SK-N-SH (cell line): ENCODE measurements at regions not wholly inside any gene's neighbourhood (a gene's known extent, or its start where the extent isn't known, plus 50 kb on each side); places are given as distances from the start of the nearest gene placed in this dataset.

Source experiments
- CTCF ChIA-PET: fragments of 300-600, 350-600 bp; formaldehyde crosslinking; extraction: SDS; loops from one replicate; lab custom pipeline; 2021; lab: Yijun Ruan, JAX
- POLR2A ChIA-PET: fragments of 350-600 bp; sonication (Branson Sonifier 250); formaldehyde crosslinking; extraction: SDS; loops from one replicate; lab custom pipeline; 2020; ENCODE audit warnings: antibody characterized with exemption, inconsistent platforms; lab: Yijun Ruan, JAX
- DNase-seq: peaks from one replicate; pipeline ENCODE4 v3.0.0; 2012
- H2AFZ ChIP-seq: fragments of 200-600 bp; sonication (generic); 2 replicates; pipeline ENCODE4 v1.8.1; 2016; ENCODE audit warnings: antibody characterized with exemption, mild to moderate bottlenecking, low read depth
- H3F3A ChIP-seq: fragments of 200-600 bp; sonication (generic); replicated peaks from 2 replicates; pipeline ENCODE3; 2016; ENCODE audit warnings: antibody characterized with exemption, mild to moderate bottlenecking; ENCODE audit not compliant: insufficient read depth
- H3K27ac ChIP-seq, 2 experiments: fragments of 200-500 bp in 1 of 2; fragments of 200-600 bp in 1 of 2; sonication (Bioruptor generic) in 1 of 2; sonication (generic), shearing (Covaris generic) in 1 of 2; 2 replicates each; pipeline versions ENCODE4 v1.5.1 to v1.6.1; 2014 to 2016; ENCODE audit warnings: low read depth in 2 of 2, inconsistent platforms in 1 of 2, low read length in 1 of 2, mild to moderate bottlenecking in 1 of 2, mixed read lengths in 1 of 2
- H3K27me3 ChIP-seq: fragments of 200-600 bp; sonication (generic), shearing (Covaris generic); 2 replicates; pipeline ENCODE4 v1.6.1; 2016; ENCODE audit warnings: mixed run types; ENCODE audit not compliant: insufficient read depth
- H3K36me3 ChIP-seq, 2 experiments: fragments of 200-500 bp in 1 of 2; fragments of 200-600 bp in 1 of 2; sonication (Bioruptor generic) in 1 of 2; sonication (generic) in 1 of 2; replicated peaks in 1 of 2; 2 replicates each; pipeline versions ENCODE3 to v1.5.1; 2014 to 2016; ENCODE audit warnings: low read length in 1 of 2, mild to moderate bottlenecking in 1 of 2; ENCODE audit not compliant: insufficient read depth in 2 of 2, control insufficient read depth in 1 of 2
- H3K4me1 ChIP-seq, 2 experiments: fragments of 200-500 bp in 1 of 2; fragments of 200-600 bp in 1 of 2; sonication (Bioruptor generic) in 1 of 2; sonication (generic), shearing (Covaris generic) in 1 of 2; 2 replicates each; pipeline versions ENCODE4 v1.5.1 to v1.6.1; 2014 to 2016; ENCODE audit warnings: low read depth in 1 of 2, low read length in 1 of 2, mixed run types in 1 of 2; ENCODE audit not compliant: insufficient read depth in 2 of 2, control insufficient read depth in 1 of 2
- H3K4me2 ChIP-seq: fragments of 200-600 bp; sonication (generic), shearing (Covaris generic); 2 replicates; pipeline ENCODE4 v1.6.1; 2017; ENCODE audit warnings: mixed run types
- H3K4me3 ChIP-seq, 2 experiments: fragments of 200-500 bp in 1 of 2; fragments of 200-600 bp in 1 of 2; sonication (Bioruptor generic) in 1 of 2; sonication (generic), shearing (Covaris generic) in 1 of 2; 2 replicates each; pipeline versions ENCODE4 v1.5.1 to v1.8.1; 2014 to 2016; ENCODE audit warnings: low read depth in 2 of 2, inconsistent platforms in 1 of 2, low read length in 1 of 2, mild to moderate bottlenecking in 1 of 2, mixed read lengths in 1 of 2, moderate library complexity in 1 of 2
- H3K79me2 ChIP-seq: fragments of 200-600 bp; sonication (generic); 2 replicates; pipeline ENCODE4 v1.8.1; 2017; ENCODE audit warnings: mild to moderate bottlenecking; ENCODE audit not compliant: insufficient read depth
- H3K9ac ChIP-seq: fragments of 200-600 bp; sonication (generic); 2 replicates; pipeline ENCODE4 v1.6.1; 2017; ENCODE audit warnings: mixed run types
- H3K9me2 ChIP-seq: fragments of 200-600 bp; sonication (generic); 2 replicates; pipeline ENCODE4 v1.6.1; 2017; ENCODE audit warnings: mixed run types
- H3K9me3 ChIP-seq: fragments of 200-600 bp; sonication (generic); 2 replicates; pipeline ENCODE4 v1.6.1; 2017; ENCODE audit warnings: mixed run types, mild to moderate bottlenecking, moderate library complexity
- H4K20me1 ChIP-seq: fragments of 200-600 bp; sonication (generic); 2 replicates; pipeline ENCODE4 v1.6.1; 2017; ENCODE audit warnings: mild to moderate bottlenecking, mixed run types; ENCODE audit not compliant: insufficient read depth
- CHD2 ChIP-seq: fragments of 150-350 bp; IDR thresholded peaks from 2 replicates; pipeline ENCODE4 v1.6.1; 2018; ENCODE audit warnings: low read length; ENCODE audit not compliant: partially characterized antibody
- ELF1 ChIP-seq: IDR thresholded peaks from 2 replicates; pipeline ENCODE4 v1.4.0; 2012
- EP300 ChIP-seq, 2 experiments: IDR thresholded peaks; 2 replicates each; pipeline versions ENCODE4 v1.4.0 to v1.6.1; 2012; ENCODE audit warnings: borderline replicate concordance in 1 of 2, low read depth in 1 of 2, low read length in 1 of 2
- EZH2phosphoT487 ChIP-seq: fragments of 200-600 bp; sonication (generic); IDR thresholded peaks from 2 replicates; pipeline ENCODE4 v1.6.1; 2017; ENCODE audit warnings: low read depth, mixed run types, mild to moderate bottlenecking, antibody characterized with exemption, moderate library complexity, borderline replicate concordance
- FOSL2 ChIP-seq: IDR thresholded peaks from 2 replicates; pipeline ENCODE4 v1.4.0; 2012; ENCODE audit warnings: low read depth, mild to moderate bottlenecking, moderate library complexity, borderline replicate concordance
- GABPA ChIP-seq: IDR thresholded peaks from 2 replicates; pipeline ENCODE4 v1.4.0; 2012; ENCODE audit warnings: low read depth, mild to moderate bottlenecking
- MXI1 ChIP-seq: IDR thresholded peaks from 2 replicates; pipeline ENCODE4 v1.6.1; 2012; ENCODE audit warnings: mild to moderate bottlenecking, low read depth, low read length, improper control_type of control experiment
- NFIC ChIP-seq: IDR thresholded peaks from 2 replicates; pipeline ENCODE4 v1.4.0; 2012; ENCODE audit warnings: borderline replicate concordance
- NRF1 ChIP-seq: IDR thresholded peaks from 2 replicates; pipeline ENCODE4 v1.6.1; 2012; ENCODE audit warnings: low read depth, mild to moderate bottlenecking, low read length
- POLR2AphosphoS5 ChIP-seq: IDR thresholded peaks from 2 replicates; pipeline ENCODE4 v1.6.1; 2012; ENCODE audit warnings: low read depth, low read length
- RAD21 ChIP-seq: IDR thresholded peaks from 2 replicates; pipeline ENCODE4 v1.6.1; 2012; ENCODE audit warnings: mild to moderate bottlenecking, low read length
- RFX5 ChIP-seq: IDR thresholded peaks from 2 replicates; pipeline ENCODE4 v1.6.1; 2012; ENCODE audit warnings: mild to moderate bottlenecking, improper control_type of control experiment, low read length
- SMC3 ChIP-seq: IDR thresholded peaks from 2 replicates; pipeline ENCODE4 v1.6.1; 2012; ENCODE audit warnings: low read depth, low read length, improper control_type of control experiment
- TAF1 ChIP-seq: IDR thresholded peaks from 2 replicates; pipeline ENCODE4 v1.6.1; 2012; ENCODE audit warnings: low read depth, mild to moderate bottlenecking, low read length, moderate library complexity, borderline replicate concordance
- TEAD4 ChIP-seq: IDR thresholded peaks from 2 replicates; pipeline ENCODE4 v1.4.0; 2012; ENCODE audit warnings: mild to moderate bottlenecking, borderline replicate concordance; ENCODE audit not compliant: insufficient read depth
- YY1 ChIP-seq: IDR thresholded peaks from 2 replicates; pipeline ENCODE4 v1.4.0; 2012; ENCODE audit warnings: low read depth, mild to moderate bottlenecking
- WGBS: methylation state at CpG from one replicate; pipeline ENCODE4 v1.1.6; 2017; ENCODE audit warnings: low lambda C conversion rate; 5-methylcytosine and 5-hydroxymethylcytosine counted together
- TF ChIP-seq, protein P1 (sequence below): IDR thresholded peaks from 2 replicates; pipeline ENCODE4 v1.4.0; 2012; ENCODE audit warnings: low read depth
- TF ChIP-seq, protein P2 (sequence below): fragments of 200-600 bp; sonication (generic); IDR thresholded peaks from 2 replicates; pipeline ENCODE4 v1.6.1; 2017; ENCODE audit warnings: antibody characterized with exemption, mild to moderate bottlenecking, moderate library complexity
- TF ChIP-seq, protein P3 (sequence below): fragments of 150-350 bp; IDR thresholded peaks from 2 replicates; pipeline ENCODE4 v1.6.1; 2017; ENCODE audit warnings: antibody characterized with exemption, low read length, low read depth, borderline replicate concordance
- TF ChIP-seq, protein P4 (sequence below): IDR thresholded peaks from 2 replicates; pipeline ENCODE4 v1.4.0; 2012; ENCODE audit warnings: low read depth, borderline replicate concordance
- TF ChIP-seq, protein P5 (sequence below): IDR thresholded peaks from 2 replicates; pipeline ENCODE4 v1.6.1; 2012; ENCODE audit warnings: mild to moderate bottlenecking, low read depth, low read length, moderate library complexity

DNA sequence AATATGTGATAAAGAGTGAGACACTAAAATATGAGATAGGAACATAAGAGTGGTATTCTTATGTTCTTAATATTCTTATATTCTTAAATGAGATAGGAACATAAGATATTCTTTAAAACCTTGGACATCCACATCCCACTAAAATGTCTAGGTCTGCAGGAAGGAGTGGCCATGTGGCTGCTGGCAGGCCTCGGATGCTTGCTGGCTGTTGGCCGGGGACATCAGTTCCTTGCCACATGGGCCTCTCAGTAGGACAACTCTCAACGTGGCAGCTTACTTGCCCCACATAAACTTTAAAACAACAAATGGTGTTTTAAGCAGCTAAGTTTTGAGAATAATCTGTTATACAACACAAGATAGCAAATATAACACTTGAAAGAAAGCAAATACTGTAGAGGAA is 240.1 kb downstream of the CASP12 start (continued):
- TF ChIP-seq, protein P1, sequence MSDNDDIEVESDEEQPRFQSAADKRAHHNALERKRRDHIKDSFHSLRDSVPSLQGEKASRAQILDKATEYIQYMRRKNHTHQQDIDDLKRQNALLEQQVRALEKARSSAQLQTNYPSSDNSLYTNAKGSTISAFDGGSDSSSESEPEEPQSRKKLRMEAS = no peak
- no peak for TF ChIP-seq TEAD4

DNA sequence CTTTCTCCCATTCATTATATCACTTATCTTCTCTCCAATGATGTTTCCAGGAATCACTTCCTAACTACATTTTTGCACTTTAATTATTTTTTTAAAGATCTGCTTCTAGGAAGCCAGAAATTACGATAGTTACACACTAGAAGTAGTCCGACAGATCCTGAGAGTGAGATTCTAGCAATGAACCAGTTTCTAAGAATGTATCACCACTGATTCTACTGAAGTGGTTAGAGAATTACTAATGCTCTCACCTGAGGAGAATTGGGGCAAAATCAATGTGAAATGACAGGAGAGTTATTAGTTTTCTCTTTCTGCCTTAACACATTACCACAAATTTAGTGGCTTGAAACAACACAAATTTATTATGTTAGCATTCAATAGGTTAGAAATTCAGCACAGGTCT is 241.2 kb downstream of the CASP12 start:
- Histone ChIP-seq H3K79me2 (no peaks in the 10 kb centered on the region), H3K27ac (no peak overlapping the region), H3K36me3 (no peaks in the 10 kb centered on the region), H2AFZ (no peak overlapping the region), H3K4me1 (peaks cover 0 to 4% of the 10 kb centered on the region in 2 experiments; a peak in 2 of 4 replicates), H3F3A (no peaks in the 10 kb centered on the region), H4K20me1 (no peaks in the 10 kb centered on the region), H3K4me3 (no peak overlapping the region), H3K9ac (no peak overlapping the region), H3K27me3 (no peaks in the 10 kb centered on the region), H3K9me2 (no peaks in the 10 kb centered on the region), H3K4me2 (no peak overlapping the region), H3K9me3 (no peaks in the 10 kb centered on the region)
- ChIA-PET CTCF (no interaction called here), POLR2A (no interaction called here)
- TF ChIP-seq MXI1 (no peak), EP300 (IDR thresholded peaks at IDR 0.05; ENCODE audit: borderline replicate concordance in 1 of 2, low read depth in 1 of 2, low read length in 1 of 2) (no peak), CHD2 (no peak), RAD21 (no peak), SMC3 (no peak), NFIC (no peak), YY1 (no peak)
- WGBS = 82% methylated on average over 2 of the region's 2 CpGs
- no peak for DNase-seq

DNA sequence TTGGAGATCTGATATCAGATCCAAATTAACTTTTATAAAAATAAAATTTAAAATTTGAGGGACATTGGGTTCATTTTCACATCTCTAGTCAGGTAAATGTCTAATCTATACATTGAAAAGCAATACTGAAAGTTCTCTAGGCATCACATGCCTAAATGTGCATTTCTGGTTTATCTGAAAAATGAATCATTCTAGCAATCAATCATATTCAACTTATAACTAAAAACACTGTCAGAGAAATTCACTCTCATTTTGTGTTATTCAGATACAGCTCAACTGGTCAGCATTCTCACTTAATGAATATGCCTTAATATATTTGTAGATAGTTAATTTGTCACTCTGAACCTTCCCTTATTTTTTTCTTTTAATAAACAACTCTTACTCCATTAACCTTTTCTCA is 243.2 kb downstream of the CASP12 start:
- Histone ChIP-seq H3K4me3 (no peak overlapping the region), H3K4me2 (no peak overlapping the region), H3K36me3 (no peaks in the 10 kb centered on the region), H3K27ac (no peak overlapping the region), H3K9ac (no peak overlapping the region), H2AFZ (no peak overlapping the region), H3K9me2 (no peaks in the 10 kb centered on the region), H3K9me3 (no peaks in the 10 kb centered on the region), H4K20me1 (no peaks in the 10 kb centered on the region), H3K4me1 (peaks cover 0 to 4% of the 10 kb centered on the region in 2 experiments; a peak in 2 of 4 replicates), H3K79me2 (no peaks in the 10 kb centered on the region), H3F3A (no peaks in the 10 kb centered on the region), H3K27me3 (no peaks in the 10 kb centered on the region)
- no peak for DNase-seq
- ChIA-PET CTCF (interaction anchor here (1.0 kb wide), 1 partner anchor 24 kb away, joined by 3 read pairs; no protein-coding TSS in a partner anchor), POLR2A (no interaction called here)
- TF ChIP-seq EZH2phosphoT487 = no peak
- TF ChIP-seq POLR2AphosphoS5 = no peak
- no peak for TF ChIP-seq GABPA
- no peak for TF ChIP-seq NRF1
- no peak for TF ChIP-seq ELF1
- TF ChIP-seq, protein P2, sequence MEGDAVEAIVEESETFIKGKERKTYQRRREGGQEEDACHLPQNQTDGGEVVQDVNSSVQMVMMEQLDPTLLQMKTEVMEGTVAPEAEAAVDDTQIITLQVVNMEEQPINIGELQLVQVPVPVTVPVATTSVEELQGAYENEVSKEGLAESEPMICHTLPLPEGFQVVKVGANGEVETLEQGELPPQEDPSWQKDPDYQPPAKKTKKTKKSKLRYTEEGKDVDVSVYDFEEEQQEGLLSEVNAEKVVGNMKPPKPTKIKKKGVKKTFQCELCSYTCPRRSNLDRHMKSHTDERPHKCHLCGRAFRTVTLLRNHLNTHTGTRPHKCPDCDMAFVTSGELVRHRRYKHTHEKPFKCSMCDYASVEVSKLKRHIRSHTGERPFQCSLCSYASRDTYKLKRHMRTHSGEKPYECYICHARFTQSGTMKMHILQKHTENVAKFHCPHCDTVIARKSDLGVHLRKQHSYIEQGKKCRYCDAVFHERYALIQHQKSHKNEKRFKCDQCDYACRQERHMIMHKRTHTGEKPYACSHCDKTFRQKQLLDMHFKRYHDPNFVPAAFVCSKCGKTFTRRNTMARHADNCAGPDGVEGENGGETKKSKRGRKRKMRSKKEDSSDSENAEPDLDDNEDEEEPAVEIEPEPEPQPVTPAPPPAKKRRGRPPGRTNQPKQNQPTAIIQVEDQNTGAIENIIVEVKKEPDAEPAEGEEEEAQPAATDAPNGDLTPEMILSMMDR = no peak
- no peak for TF ChIP-seq FOSL2
- TF ChIP-seq, protein P3, sequence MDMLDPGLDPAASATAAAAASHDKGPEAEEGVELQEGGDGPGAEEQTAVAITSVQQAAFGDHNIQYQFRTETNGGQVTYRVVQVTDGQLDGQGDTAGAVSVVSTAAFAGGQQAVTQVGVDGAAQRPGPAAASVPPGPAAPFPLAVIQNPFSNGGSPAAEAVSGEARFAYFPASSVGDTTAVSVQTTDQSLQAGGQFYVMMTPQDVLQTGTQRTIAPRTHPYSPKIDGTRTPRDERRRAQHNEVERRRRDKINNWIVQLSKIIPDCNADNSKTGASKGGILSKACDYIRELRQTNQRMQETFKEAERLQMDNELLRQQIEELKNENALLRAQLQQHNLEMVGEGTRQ = no peak
- TF ChIP-seq TAF1 = no peak
- TF ChIP-seq, protein P4, sequence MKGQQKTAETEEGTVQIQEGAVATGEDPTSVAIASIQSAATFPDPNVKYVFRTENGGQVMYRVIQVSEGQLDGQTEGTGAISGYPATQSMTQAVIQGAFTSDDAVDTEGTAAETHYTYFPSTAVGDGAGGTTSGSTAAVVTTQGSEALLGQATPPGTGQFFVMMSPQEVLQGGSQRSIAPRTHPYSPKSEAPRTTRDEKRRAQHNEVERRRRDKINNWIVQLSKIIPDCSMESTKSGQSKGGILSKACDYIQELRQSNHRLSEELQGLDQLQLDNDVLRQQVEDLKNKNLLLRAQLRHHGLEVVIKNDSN = no peak
- no peak for TF ChIP-seq RFX5
- TF ChIP-seq CHD2 = no peak
- no peak for TF ChIP-seq TEAD4
- TF ChIP-seq, protein P5, sequence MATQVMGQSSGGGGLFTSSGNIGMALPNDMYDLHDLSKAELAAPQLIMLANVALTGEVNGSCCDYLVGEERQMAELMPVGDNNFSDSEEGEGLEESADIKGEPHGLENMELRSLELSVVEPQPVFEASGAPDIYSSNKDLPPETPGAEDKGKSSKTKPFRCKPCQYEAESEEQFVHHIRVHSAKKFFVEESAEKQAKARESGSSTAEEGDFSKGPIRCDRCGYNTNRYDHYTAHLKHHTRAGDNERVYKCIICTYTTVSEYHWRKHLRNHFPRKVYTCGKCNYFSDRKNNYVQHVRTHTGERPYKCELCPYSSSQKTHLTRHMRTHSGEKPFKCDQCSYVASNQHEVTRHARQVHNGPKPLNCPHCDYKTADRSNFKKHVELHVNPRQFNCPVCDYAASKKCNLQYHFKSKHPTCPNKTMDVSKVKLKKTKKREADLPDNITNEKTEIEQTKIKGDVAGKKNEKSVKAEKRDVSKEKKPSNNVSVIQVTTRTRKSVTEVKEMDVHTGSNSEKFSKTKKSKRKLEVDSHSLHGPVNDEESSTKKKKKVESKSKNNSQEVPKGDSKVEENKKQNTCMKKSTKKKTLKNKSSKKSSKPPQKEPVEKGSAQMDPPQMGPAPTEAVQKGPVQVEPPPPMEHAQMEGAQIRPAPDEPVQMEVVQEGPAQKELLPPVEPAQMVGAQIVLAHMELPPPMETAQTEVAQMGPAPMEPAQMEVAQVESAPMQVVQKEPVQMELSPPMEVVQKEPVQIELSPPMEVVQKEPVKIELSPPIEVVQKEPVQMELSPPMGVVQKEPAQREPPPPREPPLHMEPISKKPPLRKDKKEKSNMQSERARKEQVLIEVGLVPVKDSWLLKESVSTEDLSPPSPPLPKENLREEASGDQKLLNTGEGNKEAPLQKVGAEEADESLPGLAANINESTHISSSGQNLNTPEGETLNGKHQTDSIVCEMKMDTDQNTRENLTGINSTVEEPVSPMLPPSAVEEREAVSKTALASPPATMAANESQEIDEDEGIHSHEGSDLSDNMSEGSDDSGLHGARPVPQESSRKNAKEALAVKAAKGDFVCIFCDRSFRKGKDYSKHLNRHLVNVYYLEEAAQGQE = no peak
